ENCODE measurements at regions not wholly inside any gene's neighbourhood (a gene's known extent, or its start where the extent isn't known, plus 50 kb on each side); places are given as distances from the start of the nearest gene placed in this dataset.

- no peaks in the 10 kb centered on the region for H3K27me3 ChIP-seq (ENCODE audit: insufficient read depth, low read depth, low read length)
- no peaks in the 10 kb centered on the region for H3K79me2 ChIP-seq (replicated peaks; ENCODE audit: insufficient read depth, low read length)
- no peak overlapping the region for H3K4me2 ChIP-seq (ENCODE audit: low read length)
- H4K20me1 ChIP-seq (ENCODE audit: insufficient read depth) = no peaks in the 10 kb centered on the region
- no peaks in the 10 kb centered on the region for H3K9me2 ChIP-seq (ENCODE audit: insufficient read depth, low read length)
- no peaks in the 10 kb centered on the region for H3F3A ChIP-seq (ENCODE audit: insufficient read depth, low read length, poor library complexity, severe bottlenecking)
- no peaks in the 10 kb centered on the region for H3K9me3 ChIP-seq (ENCODE audit: low read length)
- no peaks in the 10 kb centered on the region for H3K36me3 ChIP-seq (ENCODE audit: insufficient read depth, low read length)
- H2AFZ ChIP-seq (ENCODE audit: low read depth, low read length) = no peak overlapping the region
- H3K27ac ChIP-seq (ENCODE audit: low read length) = no peak overlapping the region
- H3K9ac ChIP-seq (ENCODE audit: low read length) = no peak overlapping the region
- TF ChIP-seq MXI1 (conservative IDR thresholded peaks at IDR 0.05; ENCODE audit: poor library complexity, severe bottlenecking) (no peak), RAD21 (conservative IDR thresholded peaks at IDR 0.05) (no peak), CTCF (IDR thresholded peaks at IDR 0.05; ENCODE audit: poor library complexity, severe bottlenecking) (no peak), EZH2 (IDR thresholded peaks at IDR 0.05; ENCODE audit: borderline replicate concordance, insufficient read depth, low read length, poor library complexity, severe bottlenecking) (no peak), SMC3 (conservative IDR thresholded peaks at IDR 0.05; ENCODE audit: poor library complexity) (no peak), EP300 (conservative IDR thresholded peaks at IDR 0.05; ENCODE audit: poor library complexity, severe bottlenecking) (no peak), TAF1 (IDR thresholded peaks at IDR 0.05; ENCODE audit: low read depth) (no peak), REST (IDR thresholded peaks at IDR 0.05; ENCODE audit: borderline replicate concordance) (no peak), POLR2AphosphoS5 (IDR thresholded peaks at IDR 0.05) (no peak)
- H3K4me3 ChIP-seq (ENCODE audit: low read length) = no peak overlapping the region
Measured at GRCh38 chr10:107626862-107627261, 462.4 kb upstream of the SORCS1 start.

- no peak for TF ChIP-seq EP300 (conservative IDR thresholded peaks at IDR 0.05; ENCODE audit: poor library complexity, severe bottlenecking)
- TF ChIP-seq SMC3 (conservative IDR thresholded peaks at IDR 0.05; ENCODE audit: poor library complexity) = no peak
- TF ChIP-seq TAF1 (IDR thresholded peaks at IDR 0.05; ENCODE audit: low read depth) = no peak
- TF ChIP-seq EZH2 (IDR thresholded peaks at IDR 0.05; ENCODE audit: borderline replicate concordance, insufficient read depth, low read length, poor library complexity, severe bottlenecking) = no peak
- no peaks in the 10 kb centered on the region for H3K9me2 ChIP-seq (ENCODE audit: insufficient read depth, low read length)
- no peaks in the 10 kb centered on the region for H3K27me3 ChIP-seq (ENCODE audit: insufficient read depth, low read depth, low read length)
- no peaks in the 10 kb centered on the region for H3K79me2 ChIP-seq (replicated peaks; ENCODE audit: insufficient read depth, low read length)
- no peak overlapping the region for H2AFZ ChIP-seq (ENCODE audit: low read depth, low read length)
- H4K20me1 ChIP-seq (ENCODE audit: insufficient read depth) = no peaks in the 10 kb centered on the region
- no peaks in the 10 kb centered on the region for H3F3A ChIP-seq (ENCODE audit: insufficient read depth, low read length, poor library complexity, severe bottlenecking)
- H3K9ac ChIP-seq (ENCODE audit: low read length) = no peak overlapping the region
- H3K36me3 ChIP-seq (ENCODE audit: insufficient read depth, low read length) = no peaks in the 10 kb centered on the region
- no peak overlapping the region for H3K27ac ChIP-seq (ENCODE audit: low read length)
- no peak overlapping the region for H3K4me3 ChIP-seq (ENCODE audit: low read length)
- H3K9me3 ChIP-seq (ENCODE audit: low read length) = no peaks in the 10 kb centered on the region
- H3K4me2 ChIP-seq (ENCODE audit: low read length) = no peak overlapping the region
Measured at GRCh38 chr10:107623292-107623691, 458.8 kb upstream of the SORCS1 start.
